Hepatocyte (in vitro differentiated cells): ENCODE measurements at regions not wholly inside any gene's neighbourhood (a gene's known extent, or its start where the extent isn't known, plus 50 kb on each side); places are given as distances from the start of the nearest gene placed in this dataset.

Source experiments
- CTCF ChIP-seq: fragments of 200-600 bp; sonication (generic); IDR thresholded peaks from 2 replicates; pipeline ENCODE4 v1.5.1; 2016; ENCODE audit warnings: antibody characterized with exemption, mild to moderate bottlenecking; ENCODE audit not compliant: poor library complexity
- EZH2 ChIP-seq: fragments of 200-600 bp; sonication (generic); IDR thresholded peaks from 2 replicates; pipeline ENCODE4 v1.6.1; 2016; ENCODE audit warnings: antibody characterized with exemption, mild to moderate bottlenecking, borderline replicate concordance

- no peak for TF ChIP-seq CTCF
- TF ChIP-seq EZH2 = no peak
These were observed 403.6 kb downstream of the PTPRU start for GRCh38 chr1:29639741-29640427.
